Uterus (tissue), 2 donors: ENCODE measurements at regions not wholly inside any gene's neighbourhood (a gene's known extent, or its start where the extent isn't known, plus 50 kb on each side); places are given as distances from the start of the nearest gene placed in this dataset.
"Not testable (repeated sequence)": the region's sequence is repeated elsewhere in the genome, so short reads cannot be mapped to it uniquely, and the experiment has no call there.

Experiments used
- POLR2A ChIP-seq, 2 donors: fragments of 450-650 bp; IDR thresholded peaks; one replicate each; pipeline ENCODE4 v1.6.1; 2016; ENCODE audit warnings: antibody characterized with exemption in 2 of 2, mild to moderate bottlenecking in 1 of 2, moderate library complexity in 1 of 2
- TF ChIP-seq, protein P1 (sequence below), 4 experiments: fragments of 200-600 bp in 2 of 4; fragments of 450-650 bp in 2 of 4; sonication (generic) in 2 of 4; IDR thresholded peaks; one replicate each; pipeline ENCODE4 v1.5.1; 2016 to 2019; ENCODE audit warnings: antibody characterized with exemption in 4 of 4, mild to moderate bottlenecking in 2 of 4, moderate library complexity in 1 of 4

GRCh38 chr5:1596462-1597092 is 72.8 kb upstream of the LPCAT1 start:
- TF ChIP-seq, protein P1, sequence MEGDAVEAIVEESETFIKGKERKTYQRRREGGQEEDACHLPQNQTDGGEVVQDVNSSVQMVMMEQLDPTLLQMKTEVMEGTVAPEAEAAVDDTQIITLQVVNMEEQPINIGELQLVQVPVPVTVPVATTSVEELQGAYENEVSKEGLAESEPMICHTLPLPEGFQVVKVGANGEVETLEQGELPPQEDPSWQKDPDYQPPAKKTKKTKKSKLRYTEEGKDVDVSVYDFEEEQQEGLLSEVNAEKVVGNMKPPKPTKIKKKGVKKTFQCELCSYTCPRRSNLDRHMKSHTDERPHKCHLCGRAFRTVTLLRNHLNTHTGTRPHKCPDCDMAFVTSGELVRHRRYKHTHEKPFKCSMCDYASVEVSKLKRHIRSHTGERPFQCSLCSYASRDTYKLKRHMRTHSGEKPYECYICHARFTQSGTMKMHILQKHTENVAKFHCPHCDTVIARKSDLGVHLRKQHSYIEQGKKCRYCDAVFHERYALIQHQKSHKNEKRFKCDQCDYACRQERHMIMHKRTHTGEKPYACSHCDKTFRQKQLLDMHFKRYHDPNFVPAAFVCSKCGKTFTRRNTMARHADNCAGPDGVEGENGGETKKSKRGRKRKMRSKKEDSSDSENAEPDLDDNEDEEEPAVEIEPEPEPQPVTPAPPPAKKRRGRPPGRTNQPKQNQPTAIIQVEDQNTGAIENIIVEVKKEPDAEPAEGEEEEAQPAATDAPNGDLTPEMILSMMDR (IDR thresholded peaks at IDR 0.05) = not testable (repeated sequence)
- not testable (repeated sequence) for TF ChIP-seq POLR2A (IDR thresholded peaks at IDR 0.05)
